GM20000 (cell line): ENCODE measurements at regions not wholly inside any gene's neighbourhood (a gene's known extent, or its start where the extent isn't known, plus 50 kb on each side); places are given as distances from the start of the nearest gene placed in this dataset.

Experiments
- DNase-seq: peaks from one replicate; pipeline ENCODE4 v3.0.0; 2012; ENCODE audit warnings: low spot score
- TF ChIP-seq, protein P1 (sequence below): IDR thresholded peaks from 2 replicates; pipeline ENCODE4 v1.5.1; 2012; ENCODE audit warnings: mild to moderate bottlenecking, control low read depth; ENCODE audit errors: extremely low read depth, missing control alignments

DNA sequence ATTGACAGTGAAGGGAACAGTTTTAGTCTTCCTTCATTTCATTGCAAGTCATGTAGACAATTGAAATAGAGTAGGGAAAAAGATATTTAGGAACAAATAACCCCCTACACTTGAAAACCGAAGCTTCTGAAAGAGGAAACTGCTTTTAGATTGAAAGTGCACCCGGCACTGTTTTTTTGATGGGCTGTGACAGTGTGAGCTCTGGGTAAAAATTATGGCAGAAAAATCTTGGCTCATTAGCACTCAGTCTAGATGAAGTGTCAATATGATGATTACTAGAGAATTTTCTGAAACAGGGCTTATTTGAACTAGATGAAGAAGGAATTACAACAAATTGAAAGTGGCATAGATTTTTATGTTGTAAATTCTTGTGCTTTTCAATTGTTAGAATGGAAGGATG is 1132.4 kb downstream of the RAPGEF2 start:
- TF ChIP-seq, protein P1, sequence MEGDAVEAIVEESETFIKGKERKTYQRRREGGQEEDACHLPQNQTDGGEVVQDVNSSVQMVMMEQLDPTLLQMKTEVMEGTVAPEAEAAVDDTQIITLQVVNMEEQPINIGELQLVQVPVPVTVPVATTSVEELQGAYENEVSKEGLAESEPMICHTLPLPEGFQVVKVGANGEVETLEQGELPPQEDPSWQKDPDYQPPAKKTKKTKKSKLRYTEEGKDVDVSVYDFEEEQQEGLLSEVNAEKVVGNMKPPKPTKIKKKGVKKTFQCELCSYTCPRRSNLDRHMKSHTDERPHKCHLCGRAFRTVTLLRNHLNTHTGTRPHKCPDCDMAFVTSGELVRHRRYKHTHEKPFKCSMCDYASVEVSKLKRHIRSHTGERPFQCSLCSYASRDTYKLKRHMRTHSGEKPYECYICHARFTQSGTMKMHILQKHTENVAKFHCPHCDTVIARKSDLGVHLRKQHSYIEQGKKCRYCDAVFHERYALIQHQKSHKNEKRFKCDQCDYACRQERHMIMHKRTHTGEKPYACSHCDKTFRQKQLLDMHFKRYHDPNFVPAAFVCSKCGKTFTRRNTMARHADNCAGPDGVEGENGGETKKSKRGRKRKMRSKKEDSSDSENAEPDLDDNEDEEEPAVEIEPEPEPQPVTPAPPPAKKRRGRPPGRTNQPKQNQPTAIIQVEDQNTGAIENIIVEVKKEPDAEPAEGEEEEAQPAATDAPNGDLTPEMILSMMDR = no peak
- DNase-seq = no peak

DNA sequence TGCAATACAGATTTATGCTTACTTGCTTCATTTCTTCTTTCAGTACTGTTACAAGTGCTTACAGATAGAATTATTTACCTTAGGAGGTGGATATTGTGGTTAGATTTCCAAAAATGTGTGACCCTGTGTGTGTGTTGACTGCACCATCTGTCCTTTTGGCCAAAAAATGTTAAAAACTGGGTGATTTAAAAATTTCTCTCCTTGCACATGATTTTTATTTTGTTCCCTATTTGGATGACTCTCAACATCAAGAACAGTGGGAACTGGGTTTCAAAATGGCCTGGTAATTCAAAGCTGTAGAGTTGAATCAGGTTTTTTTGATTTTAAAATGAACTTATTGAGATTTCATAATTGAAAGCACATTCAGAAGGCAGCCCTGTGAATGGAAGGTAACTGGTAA is 1132.9 kb downstream of the RAPGEF2 start:
- TF ChIP-seq, protein P1 = no peak
- DNase-seq = no peak

- no peak for DNase-seq
- TF ChIP-seq, protein P1 = no peak
These were observed 1135.9 kb downstream of the RAPGEF2 start for GRCh38 chr4:160238790-160239189.

- TF ChIP-seq, protein P1 = no peak
- no peak for DNase-seq
These were observed 1144.3 kb downstream of the RAPGEF2 start for GRCh38 chr4:160247091-160247656.

GRCh38 chr4:160251522-160252170 is 1148.8 kb downstream of the RAPGEF2 start:
- TF ChIP-seq, protein P1 = no peak

GRCh38 chr4:160257318-160257717 is 1154.4 kb downstream of the RAPGEF2 start:
- TF ChIP-seq, protein P1 = no peak

More at GRCh38 chr4:160251522-160252170, 1148.8 kb downstream of the RAPGEF2 start:
- no peak for DNase-seq

DNA sequence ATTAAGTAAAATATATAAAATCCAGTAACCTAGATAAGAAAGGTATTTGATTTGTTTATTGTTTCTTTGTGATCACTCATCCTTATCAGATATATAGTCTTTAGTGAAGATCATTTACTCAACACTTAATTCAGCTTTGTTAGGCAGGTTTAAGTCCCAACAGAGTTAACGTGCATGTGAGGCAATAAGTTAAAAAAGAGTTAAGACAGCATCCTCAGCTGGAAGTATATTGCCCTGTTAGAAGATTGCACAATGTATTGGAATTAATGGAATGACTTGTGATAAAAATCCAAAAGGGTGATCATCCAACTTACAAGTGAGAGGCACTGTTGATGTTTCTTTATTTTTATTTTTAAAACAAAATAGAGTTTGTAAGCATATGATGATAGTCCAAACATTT is 1162.1 kb downstream of the RAPGEF2 start:
- TF ChIP-seq, protein P1 = no peak

More at GRCh38 chr4:160257318-160257717, 1154.4 kb downstream of the RAPGEF2 start:
- DNase-seq = no peak

More for the DNA sequence above, 1162.1 kb downstream of the RAPGEF2 start:
- no peak for DNase-seq
